NCI-H128 (cell line): ENCODE measurements at regions not wholly inside any gene's neighbourhood (a gene's known extent, or its start where the extent isn't known, plus 50 kb on each side); places are given as distances from the start of the nearest gene placed in this dataset.

Experiments used
- DNase-seq: peaks from one replicate; lab custom pipeline; 2025; ENCODE audit not compliant: unreplicated experiment; lab: John Stamatoyannopoulos, UW

DNA sequence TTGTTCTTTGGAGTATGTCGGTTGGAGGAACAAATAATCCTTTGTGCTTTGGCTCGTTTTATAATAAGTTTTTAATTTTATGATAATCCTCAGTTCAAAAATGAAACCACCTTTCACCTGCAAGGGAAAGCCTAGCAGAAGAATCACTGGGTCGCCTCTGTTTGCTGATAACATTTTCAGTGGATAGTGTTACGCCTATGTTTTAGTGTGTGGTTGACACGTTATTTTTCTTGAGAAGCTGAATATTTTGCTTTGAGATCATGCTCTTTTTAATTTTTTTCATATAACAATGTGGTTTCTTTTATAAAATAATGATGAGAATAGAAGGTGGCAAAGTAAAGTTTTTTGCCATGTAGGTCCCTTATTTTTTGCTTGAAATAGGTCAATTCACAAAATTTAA is 172.7 kb upstream of the ZEB2 start:
- DNase-seq: no peak

DNA sequence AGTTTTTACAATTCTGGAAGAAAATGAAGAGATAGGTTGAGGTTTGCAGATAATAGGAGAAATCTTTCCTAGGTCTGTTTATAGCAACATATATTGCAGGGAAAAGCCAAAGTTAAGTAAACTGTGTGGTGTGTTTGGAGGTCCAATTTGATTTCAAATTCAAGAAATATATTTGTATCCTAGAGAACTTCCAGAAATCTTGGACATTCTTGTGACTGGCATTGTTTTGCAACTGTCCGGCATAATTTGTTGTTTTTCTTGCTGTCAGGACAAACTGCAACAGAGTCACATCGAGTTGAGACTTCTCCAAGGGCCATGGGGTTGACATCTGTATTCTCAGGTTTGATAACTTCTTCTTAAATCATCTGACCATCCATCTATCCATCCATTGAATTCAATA is 170.9 kb upstream of the ZEB2 start:
- no peak for DNase-seq

GRCh38 chr2:144686518-144687215 is 166.7 kb upstream of the ZEB2 start:
- DNase-seq: no peak

DNA sequence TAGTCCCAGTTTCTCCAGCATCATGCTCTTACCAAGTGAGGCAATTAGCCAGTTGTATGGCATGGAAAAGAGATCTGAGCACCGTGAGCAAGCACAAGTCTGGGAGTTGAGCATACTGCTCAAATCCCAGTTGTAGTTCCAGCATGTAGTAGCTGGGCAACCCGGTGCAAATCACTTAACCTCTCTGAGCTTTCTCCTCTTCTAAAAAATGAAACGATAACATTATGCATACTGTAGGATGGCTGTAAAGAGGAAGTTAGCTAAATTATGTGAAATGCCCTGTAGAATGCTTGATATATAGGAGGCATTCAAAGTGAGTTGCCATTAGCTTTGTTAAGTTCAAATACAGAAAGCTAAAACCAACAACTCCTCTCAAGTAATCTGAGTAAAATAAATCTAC is 164.0 kb upstream of the ZEB2 start:
- DNase-seq: no peak

DNA sequence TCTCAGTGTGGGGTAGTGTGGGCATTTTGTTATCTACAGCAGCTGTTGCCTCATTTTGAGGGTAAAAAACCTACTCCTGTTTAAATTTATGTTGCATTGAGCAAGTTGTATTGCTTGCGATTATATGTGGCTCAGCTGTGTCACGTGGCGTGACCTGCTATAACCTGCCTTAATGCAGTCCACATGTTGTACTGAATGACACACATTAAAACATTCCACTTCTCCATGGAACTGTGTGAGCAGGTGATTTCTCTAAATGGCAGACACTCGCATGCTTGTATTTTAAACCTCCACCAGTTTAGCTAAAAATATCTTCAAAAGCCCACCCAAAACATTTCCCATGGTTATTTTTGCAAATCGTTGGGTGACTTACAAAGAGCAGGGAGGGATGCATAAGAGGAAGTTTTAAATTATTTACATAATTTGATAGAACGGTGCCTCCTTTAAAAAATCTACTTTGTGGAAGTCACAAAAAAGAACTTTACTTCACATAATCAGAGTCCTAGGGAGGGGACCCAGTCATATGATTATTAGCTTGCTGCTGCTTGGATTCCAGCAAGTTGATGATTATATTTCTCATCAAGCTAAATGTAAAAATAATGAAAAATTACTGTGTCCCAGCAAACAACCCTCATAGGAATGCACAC is 163.3 kb upstream of the ZEB2 start:
- DNase-seq: no peak

GRCh38 chr2:144682248-144682647 is 162.3 kb upstream of the ZEB2 start:
- no peak for DNase-seq

- DNase-seq: no peak
Observed at GRCh38 chr2:144681389-144681788, 161.5 kb upstream of the ZEB2 start.

DNA sequence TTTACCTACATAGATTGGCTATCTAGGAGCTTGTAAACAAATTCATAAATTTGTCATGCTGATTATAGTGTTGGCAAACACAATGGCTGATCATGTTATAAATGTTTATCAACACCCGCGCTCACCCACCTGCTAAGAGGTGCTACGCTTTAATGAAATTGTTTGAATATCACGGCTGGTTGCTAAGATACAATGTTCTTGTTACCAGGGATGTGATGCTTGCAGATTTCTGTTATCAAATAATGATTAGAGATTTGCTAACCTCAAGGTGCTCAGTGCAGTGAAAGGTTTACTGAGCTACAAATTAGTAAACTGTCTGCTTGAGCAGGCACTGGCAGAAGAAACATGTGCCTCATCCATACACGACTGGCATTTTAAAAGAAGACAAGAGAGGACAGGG is 160.0 kb upstream of the ZEB2 start:
- DNase-seq: no peak

DNA sequence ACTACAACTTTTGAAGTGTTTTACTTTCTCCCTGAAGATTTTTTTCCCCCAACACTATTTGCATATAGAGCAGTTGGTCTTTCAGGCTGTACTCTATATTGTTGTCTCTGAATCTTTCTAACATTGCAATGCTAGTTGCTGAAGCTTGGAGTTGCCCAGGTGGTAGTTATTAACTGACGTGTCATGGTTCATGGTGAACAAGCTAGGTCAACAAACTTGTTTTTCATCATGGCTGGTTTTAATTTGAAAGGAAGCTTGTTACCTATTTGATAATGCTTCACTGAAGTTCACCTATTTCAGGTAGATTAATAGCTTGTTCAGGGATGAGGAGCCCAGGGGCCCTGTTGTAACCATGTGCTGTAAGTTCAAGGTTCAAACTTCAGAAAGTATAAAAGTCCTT is 158.8 kb upstream of the ZEB2 start:
- no peak for DNase-seq

DNA sequence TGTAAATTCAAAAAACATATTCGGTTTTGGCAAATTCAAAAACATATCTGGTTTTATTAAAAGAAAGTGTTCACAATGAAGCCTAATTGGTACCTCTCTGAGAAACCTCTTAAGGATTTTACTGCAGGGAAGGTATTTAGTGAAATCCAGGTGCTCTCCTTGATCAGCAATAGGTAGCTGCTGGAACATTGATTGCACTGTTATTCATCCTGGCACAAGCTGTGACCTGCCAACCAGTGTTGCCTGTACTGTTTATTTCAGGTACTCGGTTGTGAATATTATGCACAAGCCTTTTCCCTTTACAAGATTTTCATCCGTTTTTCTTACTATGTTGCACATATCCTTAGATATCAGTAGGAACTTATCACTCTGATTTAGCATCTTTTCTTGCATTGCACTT is 155.8 kb upstream of the ZEB2 start:
- DNase-seq: no peak

DNA sequence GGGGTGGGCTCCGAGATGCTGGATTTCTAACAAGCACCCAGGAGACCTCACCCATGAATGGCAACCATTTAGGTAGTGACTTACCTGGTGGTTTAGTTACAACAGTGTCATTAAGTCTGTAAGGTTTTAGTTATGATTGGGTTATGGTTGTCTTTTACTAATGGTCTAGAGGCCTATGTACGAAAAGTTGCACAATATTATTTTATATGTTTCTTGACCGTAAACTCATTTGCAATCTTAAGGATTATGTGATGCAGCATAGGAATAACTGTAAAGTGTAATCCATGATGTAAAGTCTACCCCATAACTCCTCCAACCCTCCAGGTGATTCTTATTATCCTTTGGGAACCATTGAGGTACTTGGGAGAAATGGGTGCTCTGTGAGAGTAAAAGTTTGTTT is 155.4 kb upstream of the ZEB2 start:
- DNase-seq: no peak

DNA sequence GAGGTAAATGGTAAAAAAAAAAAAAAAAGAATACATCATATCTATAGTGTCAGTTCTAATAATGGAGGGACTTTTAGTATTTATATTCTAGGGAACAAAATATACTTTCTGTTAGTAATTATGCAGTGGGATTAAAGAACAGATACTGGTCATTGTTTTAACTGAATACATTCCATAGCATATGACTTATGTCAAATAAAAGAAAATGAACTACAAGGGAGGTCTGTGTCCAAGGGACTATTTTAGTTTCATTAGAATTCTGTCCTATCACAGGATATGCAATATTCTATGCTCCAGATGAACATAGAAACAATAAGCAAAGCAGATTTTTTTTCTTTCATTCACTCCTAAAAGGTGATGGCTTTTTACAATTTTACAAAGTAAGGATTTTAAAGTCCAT is 154.2 kb upstream of the ZEB2 start:
- DNase-seq: no peak

DNA sequence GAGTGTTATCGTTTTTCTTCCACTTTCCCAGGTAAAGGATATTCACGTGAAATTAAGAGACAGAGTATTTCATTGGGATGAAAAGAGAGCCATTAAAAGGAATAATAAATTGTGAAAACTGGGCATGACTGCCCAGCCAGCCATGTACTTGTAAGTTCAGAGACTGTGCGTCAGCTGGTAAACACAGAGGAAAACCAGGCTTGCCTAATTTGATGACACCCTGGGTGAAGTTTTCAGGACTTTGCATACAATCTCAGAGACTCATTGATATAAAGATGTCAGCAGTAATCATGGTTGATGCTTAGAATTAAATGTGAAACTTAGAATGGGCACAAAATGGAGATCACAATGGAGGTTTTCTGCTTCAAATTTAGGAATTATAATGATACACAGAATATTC is 153.5 kb upstream of the ZEB2 start:
- DNase-seq: no peak

GRCh38 chr2:144671695-144672455 is 152.0 kb upstream of the ZEB2 start:
- no peak for DNase-seq

DNA sequence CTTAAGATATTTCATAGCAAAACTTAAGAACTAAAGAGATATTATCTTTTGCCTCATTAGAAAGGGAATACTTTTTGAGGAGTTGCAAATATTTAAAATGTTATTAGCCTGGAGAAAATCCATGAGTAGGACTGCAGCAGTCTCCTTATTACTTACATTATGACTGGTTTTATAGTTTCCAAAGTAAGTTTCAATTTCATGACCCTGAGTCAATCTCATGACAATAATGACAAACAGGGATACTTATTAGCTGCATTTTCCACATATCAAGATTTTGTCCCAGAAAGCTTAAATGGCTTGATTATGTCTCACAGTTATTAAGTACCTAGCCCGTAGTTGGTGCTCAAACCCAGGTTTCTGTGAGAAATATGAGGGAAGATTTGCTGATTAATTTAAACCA is 150.8 kb upstream of the ZEB2 start:
- no peak for DNase-seq

DNA sequence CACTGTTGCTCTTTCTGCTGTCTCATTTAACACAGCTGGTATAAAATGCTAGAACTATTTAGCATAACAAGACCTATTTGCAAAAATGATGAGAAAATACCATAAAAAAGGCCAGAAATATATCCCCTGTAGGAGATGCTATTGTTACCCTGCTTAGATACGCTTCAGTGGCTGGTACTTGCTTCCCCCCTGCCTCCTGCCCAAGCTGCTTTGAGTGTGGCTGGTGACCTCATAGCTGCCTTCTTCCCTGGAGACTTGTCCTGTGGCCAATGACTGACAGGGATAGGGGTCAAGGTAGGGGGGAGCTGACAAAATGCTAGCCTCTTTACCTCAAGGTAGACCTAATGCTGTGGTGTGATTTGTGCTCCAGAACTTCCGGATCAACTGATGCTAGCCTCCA is 150.2 kb upstream of the ZEB2 start:
- DNase-seq: no peak

DNA sequence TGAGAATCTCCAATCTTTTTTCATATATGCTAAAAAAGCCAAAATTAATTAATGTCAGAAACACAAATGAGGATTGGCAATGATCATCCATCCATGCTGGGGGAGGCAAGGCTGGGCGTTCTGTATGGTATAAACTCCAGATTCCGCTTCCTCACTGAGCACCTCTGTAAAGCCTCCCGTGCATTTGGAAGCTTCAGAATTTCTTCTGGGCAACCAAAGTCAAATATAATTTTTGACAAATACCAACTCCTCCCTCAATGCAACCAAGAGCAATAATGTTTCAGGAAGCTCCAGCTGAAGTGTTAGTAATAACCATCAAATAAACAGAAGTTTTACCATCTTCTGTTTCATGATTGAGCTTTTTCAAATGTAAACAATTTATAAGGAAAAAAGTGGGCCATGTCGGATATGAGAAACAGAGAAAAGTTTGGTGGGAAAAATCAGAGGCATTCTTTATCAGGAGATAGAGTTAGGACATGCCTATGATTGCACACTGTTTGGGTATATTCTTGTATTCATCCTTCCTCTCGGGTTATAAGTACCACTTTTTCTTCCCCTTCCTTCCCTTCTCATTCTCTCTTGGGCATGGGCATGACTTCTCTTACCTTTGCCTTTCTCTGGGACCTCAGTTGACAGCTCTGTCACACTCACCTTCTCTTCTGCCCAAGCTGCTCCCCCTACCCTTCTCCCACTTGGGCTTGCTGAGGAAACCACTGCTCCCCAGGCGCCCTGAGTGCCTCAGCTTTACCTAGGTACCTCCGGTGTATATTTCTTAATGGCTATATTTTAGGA is 149.5 kb upstream of the ZEB2 start:
- DNase-seq: no peak

DNA sequence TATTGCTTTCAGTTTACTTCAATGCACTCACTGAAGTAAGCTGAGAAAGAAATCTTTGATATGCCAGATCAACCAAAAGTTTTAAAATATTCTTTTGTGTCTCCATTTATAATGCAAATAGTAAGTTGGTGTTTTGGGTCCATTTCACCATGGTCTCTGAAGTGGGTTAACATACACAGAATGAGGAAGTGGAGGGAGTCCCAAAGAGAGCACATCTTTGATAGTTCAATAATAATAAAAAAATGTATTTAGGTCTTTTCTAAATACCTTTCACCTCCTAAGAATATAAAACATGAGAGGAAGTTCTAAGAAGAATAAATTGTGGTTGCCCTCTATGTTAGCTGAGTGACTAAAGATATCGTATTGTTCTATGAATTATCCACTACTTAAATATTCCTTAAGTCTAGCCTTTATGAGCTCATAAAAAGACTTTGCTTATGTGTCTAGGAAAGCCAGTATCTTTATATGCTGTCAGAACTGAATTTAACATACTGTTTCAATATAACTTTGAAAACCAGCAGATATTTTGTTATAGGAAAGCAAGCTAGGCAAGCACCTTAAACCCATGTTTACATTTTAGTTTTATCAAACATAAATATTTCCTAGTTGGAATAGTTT is 148.7 kb upstream of the ZEB2 start:
- no peak for DNase-seq

GRCh38 chr2:144666032-144666431 is 146.1 kb upstream of the ZEB2 start:
- DNase-seq: no peak

DNA sequence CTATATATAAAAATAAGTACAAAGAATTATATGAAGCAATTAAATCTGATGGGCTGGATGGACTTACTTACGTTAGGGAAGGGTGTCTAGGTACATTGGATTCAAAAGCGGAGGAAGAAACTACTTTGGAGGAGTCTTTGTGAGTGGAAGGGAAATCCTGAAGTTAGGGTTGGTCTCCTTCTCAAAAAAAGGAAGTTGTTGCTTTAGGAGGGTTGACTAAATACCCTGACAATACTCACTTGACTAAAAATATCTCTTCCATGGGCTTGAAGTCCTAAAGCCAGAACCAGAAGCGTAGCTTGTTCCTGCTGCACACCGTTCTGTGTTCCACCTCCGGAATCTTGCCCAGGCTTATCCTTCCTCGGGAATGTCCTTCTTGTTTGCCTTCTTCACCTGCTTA is 143.3 kb upstream of the ZEB2 start:
- no peak for DNase-seq
